ENCODE measurements at regions not wholly inside any gene's neighbourhood (a gene's known extent, or its start where the extent isn't known, plus 50 kb on each side); places are given as distances from the start of the nearest gene placed in this dataset.

- DNase-seq, result no peak
Measured at GRCh38 chr13:91141543-91142061, 205.9 kb upstream of the MIR17HG start.

DNA sequence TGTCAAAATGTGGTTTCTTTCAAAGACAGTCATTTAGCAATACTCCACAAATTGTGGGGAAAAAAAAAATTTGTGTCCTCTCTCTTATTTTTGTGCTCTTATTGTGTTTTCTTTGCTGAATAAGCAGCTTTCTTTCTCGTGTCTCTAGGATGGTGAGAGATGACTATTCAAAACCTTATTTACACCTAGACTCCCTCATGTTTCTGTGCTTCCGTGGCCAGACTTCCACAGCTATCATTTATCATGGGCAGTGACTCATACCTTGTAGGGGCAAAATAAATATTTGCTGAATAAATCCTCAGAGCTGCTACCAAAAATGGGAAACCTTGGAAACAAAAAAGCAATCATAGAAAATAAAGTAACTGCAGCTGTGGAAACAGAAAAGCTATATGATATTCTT, 204.9 kb upstream of the MIR17HG start:
- no peak for DNase-seq

DNA sequence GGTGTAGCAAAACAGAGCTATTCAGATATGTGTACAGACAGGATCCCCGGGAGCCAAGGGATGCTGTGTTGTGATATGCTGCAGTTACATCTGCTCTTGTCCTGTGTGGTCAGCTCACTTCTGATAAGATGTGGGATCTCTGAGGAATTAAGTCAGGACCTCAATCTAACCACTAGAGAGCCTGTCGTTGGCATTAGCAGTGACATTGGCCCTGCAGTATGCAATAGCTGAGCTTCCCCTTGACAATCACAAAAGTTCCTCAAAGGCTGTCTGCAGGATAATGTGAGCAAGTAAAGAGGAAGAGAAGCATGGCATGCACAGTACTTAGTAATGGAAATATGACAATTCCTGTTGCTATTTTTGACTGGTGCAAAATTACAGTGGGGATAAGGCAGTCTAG, 203.4 kb upstream of the MIR17HG start:
- no peak for DNase-seq

- DNase-seq, result no peak
Measured at GRCh38 chr13:91144486-91144885, 203.0 kb upstream of the MIR17HG start.

- peak; percentile 30 for DNase-seq
Measured at GRCh38 chr13:91145571-91146205, 201.8 kb upstream of the MIR17HG start.

DNA sequence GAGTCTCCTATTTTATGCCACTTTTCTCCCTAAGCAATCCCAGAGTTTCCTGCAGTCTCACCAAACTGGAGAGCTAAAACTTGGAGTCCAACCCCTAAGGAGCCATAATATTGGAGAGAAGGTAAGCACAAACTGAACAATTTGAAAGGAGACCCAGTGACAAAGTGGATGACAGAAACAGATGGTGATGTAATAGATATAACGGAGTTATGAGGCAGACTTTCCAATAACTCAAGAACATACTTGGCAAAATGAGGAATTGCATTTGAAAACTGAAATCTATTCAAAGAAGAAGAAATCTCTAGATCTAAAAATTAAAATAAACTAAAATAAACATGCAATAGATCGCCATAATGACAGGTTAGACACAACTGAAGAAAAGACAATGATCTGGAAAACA, 200.9 kb upstream of the MIR17HG start:
- no peak for DNase-seq

GRCh38 chr13:91148098-91148497, 199.4 kb upstream of the MIR17HG start:
- DNase-seq, result no peak

DNA sequence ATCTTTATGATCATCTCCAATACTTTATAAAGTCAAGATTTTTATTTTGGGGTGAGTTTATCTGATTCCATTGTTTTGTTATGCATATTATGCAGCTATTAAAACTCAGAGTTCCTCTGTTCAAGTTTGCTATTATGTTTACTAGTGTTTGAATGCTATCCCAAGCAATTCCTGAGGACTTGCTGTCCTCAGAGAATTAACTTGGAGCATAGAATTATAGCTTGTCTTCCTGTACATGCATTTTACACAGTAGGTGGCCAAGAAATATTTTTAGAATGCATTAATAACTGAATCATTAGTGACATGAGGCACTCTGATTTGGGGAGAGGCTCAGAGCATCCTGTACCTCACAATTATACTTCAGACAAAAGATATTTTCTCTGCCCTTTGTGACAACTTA, 195.6 kb upstream of the MIR17HG start:
- no peak for DNase-seq

DNA sequence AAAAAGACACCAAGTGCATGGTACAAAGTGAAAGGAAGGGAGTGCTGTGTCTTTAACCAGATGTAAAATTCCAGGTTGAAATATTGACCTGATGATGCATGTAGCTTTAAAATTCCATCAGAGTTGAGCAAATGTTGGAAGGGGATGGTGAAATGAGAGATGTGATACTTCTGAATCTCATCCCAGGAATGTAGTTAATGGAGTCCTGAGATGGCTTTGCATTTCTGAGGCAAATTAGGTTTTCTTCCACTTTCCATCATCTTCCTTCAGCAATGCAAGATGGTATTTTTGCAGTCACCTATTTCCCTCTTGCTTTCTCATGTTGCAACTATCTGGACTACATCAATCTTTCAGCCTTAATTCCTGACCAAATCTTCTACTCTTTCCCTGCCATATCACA, 194.1 kb upstream of the MIR17HG start:
- no peak for DNase-seq

- no peak for DNase-seq
Measured at GRCh38 chr13:91154558-91155353, 192.7 kb upstream of the MIR17HG start.

DNA sequence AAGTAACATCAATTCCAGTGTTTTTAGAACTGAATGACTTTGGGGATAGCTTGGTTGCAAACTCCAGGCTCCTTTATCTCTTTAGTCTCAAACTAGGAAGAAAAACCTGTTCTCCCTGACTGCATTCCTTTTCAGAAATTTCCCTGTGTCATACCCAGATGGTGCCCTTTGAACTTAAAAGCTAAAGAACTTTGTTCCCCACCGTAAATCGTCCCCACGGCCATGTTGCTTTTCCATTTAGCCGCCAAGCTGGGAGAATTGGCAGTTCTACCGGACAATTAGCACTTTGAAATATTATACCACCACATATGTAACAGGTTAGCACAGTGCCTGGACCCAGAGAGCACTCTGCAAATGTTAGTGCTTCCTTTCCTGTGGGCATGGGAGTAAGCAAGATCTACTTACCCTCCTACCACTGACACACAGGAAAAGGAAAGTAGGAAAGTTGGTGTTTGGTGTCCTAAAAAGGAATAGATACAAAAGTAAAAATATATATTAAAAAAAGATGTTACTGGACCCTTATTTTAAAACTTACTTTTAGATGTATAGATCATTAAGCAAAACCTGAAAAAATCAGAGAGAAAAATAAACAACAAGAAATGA, 191.9 kb upstream of the MIR17HG start:
- no peak for DNase-seq

DNA sequence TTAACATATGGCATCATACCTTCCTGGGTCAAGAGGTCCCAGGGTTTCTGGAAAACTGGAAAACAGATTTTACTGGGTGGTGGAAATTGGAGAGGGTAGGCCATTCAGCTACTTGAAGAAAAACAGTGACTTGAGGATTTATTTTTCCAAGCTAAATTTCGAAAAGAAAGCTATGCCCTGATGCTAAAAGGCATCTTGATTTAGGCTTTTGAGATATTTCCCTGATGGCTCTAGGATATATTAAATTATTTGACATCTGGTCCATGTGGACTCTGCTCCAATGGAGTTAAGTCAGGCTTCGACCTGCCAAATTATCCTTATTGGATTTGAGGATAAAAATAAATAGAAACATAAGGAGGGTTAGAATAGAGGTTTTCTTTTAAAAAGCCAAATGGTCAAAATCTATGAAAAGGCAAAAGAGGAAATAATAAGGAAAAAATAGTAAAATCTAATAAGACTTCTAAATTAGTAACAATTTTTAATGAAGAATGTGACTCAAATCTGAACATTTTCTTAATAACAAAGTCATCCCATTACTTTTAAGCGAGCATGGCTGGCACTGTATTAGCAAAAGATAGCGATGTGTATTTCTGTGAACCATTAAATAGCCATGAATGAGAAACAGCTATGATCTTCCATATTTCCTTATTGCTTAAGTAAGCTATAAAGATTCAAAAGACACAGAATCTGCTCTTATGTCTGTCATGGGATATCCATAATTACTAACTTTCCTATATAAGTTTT, 190.0 kb upstream of the MIR17HG start:
- DNase-seq, result no peak

- DNase-seq, result no peak
Measured at GRCh38 chr13:91158017-91158395, 189.5 kb upstream of the MIR17HG start.

GRCh38 chr13:91162180-91162579, 185.3 kb upstream of the MIR17HG start:
- no peak for DNase-seq

- DNase-seq, result no peak
Measured at GRCh38 chr13:91162589-91162988, 184.9 kb upstream of the MIR17HG start.

DNA sequence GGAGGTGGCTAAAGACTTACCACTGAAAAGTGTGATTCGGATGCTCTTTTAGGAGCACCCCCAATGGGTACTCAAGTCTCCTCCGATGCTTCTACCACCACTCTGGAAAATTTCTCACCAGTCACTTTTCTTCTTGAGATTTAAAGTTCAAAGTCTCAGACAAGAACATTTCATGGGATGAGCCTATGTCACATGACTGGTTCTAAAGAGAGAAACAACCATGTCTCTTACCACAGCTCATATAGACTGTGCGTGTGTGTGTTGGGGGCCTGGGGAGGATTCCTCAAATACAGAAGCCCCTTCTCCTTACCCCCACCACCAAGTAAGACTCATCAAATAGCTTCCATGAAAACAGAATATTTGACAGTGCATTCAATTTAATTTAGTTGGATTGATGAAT, 181.7 kb upstream of the MIR17HG start:
- DNase-seq, result no peak

DNA sequence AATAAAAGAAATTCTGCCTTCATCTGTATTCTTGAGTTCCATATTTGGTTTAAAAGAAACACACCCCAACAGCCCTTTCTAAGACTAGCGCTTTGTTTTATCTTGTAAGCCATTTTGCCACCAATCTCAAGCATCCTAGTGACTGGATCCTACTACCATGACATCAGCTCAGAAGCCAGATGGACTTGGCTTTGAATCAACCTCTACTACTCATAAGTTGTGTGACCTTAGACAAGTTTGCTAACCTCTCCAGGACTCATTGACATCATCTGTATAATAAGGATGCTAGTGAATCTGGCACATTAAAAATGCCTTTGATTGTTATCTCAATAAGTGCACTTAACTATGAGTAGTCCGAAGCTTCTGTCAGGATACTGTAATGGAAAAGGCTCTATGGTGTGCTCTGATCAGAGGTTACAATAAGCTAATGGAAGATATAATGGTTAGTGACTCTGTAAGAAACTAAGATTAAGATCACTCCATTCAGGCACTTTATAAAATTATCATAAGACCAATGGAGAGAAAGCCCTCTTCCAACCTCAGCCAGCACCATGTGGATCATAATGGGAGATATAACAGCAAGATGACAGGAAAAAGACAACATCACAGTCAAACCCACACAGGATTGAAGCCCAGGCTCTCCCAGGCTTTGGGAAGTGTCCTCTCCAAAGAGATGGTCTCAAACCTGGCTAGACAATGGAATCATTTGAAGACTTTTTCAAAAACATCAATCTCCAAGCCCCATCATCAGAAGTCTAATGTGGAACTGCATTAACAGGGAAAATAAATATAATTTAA, 180.6 kb upstream of the MIR17HG start:
- DNase-seq, result no peak

DNA sequence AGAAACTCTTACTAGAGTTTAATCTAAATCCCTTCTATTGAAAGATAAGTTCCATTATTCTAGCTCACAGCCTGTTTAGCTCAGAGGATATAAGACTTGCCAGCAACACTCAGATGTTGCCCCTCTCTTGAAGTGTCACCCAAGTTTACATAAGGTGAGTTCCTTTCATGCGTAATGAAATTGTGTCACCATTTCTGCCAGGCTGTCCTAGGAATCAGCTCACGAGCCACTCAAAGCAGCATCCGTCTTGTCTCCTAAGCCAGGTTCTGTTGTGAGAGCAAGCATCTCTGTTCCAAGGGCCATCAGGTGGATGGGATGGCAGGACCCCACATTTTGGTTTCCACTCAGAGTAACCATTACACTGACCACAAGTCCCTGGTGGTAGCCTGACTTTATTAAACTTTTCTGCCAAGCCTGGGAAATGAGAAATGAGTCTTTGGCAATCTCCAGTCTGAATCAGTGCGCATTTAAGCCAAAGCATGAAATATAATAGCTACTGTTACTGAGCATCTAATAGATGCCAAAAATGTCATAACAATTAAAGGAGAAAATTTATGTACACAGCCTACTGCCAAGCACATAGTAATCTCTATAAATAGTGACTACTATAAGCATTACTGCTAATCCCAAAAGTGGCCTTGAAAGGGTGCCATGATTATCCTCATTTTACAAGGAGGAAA, 179.6 kb upstream of the MIR17HG start:
- no peak for DNase-seq

DNA sequence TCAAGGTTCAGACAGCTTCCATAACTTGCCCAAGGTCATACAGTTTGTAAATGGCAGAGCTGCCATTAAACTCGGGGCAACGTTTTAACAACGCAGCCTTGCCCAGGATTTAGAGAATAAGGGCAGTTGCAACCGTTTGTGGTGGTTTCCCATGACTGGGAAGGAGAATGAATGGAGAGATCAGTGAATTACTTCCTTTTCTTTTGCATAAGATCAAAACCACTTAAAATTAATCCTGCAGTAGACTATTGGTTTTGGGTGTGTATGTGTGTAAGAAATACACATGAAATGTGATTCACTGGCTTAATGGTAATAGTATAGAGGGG, 179.1 kb upstream of the MIR17HG start:
- no peak for DNase-seq

DNA sequence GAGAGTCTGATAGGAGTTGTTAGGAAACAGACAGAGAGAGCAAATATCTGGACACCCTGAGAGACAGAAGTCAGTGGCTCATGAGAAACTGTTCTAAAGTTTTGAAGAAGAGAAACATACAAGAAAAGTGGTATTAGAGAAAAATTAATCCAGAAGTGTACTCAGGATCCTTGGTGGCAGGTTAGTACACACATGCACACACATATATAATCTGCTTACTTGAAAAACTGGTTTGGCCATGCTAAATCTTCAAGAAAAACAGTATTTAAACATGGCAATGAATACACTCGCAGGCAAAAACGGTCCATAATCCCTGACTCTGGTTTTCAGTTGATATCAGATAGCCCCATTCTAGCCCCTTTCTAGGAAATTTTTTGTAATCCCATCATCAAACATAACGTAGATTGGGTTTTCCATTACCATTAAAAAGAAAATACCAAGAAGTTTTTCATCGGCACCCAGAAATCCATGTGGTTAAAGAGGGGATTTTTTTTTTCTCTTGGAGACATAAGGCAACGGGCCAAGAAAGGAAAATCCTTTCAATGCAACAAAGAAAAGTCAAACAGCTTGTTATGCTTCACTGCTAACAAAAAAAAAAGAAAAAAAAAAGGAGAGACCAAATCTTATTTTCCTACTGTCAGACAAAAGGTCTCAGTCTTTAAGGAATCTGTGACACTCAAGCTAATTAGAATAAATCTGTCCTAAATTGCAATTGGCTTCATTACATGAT, 178.0 kb upstream of the MIR17HG start:
- DNase-seq, result no peak

DNA sequence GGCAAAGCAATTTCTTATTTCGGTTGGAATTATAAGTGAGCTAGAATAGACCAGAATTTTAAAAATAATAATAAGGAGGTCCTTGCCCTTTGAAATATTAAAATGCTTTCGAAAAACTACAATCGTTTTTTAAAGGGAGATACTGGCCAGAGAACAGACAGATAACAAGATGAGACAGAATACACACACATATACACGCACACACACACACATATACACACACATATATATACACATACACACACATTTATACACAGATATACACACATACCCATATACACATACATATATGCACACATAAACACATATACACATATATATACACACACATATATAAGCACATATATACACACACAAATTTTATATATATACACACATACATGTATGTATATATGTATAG, 175.3 kb upstream of the MIR17HG start:
- DNase-seq, result no peak
